Activated CD4-positive, alpha-beta T cell treated with anti-CD3 and anti-CD28 coated beads for 48 hours (primary cell): ENCODE measurements at regions not wholly inside any gene's neighbourhood (a gene's known extent, or its start where the extent isn't known, plus 50 kb on each side); places are given as distances from the start of the nearest gene placed in this dataset.

ENCODE experiments used
- DNase-seq: peaks from one replicate; pipeline ENCODE4 v3.0.0-alpha.2; 2020

GRCh38 chr6:37555040-37555781 lies 55.5 kb upstream of the CCDC167 start:
- no peak for DNase-seq

DNA sequence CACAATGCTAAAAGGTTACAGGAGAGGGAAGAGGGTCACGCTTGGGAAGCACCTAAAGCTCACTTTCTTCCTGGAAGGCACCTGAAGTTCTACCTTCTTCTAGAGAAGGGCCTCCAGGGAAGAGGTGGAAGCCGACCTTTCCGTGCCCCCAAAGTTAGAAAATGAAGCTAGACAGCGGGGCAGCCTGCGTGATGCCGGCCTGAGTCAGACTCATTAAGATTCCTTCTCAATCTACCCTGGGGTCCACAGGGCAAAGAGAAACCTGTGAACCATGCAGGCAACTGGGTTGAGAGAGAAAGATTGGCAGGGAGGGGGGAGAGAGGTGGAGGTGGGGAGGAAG lies 54.8 kb upstream of the CCDC167 start:
- no peak for DNase-seq

DNA sequence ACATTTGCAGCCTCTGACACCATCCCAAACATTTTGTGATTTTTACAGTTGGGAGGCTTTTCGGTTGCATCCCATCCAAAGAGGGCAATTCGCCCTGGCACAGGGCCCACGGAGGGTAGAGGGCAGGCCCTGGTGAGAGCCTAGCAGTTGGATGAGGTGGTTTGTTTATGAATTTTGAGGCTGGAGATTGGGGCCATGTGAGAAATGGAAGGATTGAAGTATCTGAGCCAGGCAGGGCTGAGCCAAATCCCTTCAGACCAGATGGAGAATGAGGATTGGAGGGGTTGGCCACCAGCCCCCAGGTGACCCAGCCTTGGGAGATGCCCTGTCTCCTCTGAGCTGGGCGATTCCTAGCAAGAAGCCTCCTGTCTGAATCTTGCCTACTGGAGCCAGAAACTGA lies 52.6 kb upstream of the CCDC167 start:
- DNase-seq: no peak

GRCh38 chr6:37551867-37552266 lies 52.2 kb upstream of the CCDC167 start:
- no peak for DNase-seq

DNA sequence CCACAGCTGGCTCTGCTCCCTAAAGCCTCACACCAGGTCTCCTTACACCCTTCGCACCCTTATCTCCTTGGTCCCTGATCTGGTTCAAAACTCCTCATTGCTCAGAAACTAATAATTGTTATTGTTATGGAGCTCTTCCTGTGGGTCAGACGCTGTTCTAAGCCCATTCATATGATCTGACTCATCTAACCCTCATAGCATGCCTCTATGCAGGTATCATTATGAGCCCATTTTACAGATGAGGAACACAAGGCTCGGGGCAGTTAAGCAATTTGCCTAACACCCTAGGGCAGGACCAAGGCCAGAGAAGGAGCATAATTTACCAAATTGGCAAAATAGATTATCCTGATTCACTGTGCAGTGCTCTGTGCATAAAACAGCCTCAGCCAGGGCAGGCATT lies 51.8 kb upstream of the CCDC167 start:
- no peak for DNase-seq

DNA sequence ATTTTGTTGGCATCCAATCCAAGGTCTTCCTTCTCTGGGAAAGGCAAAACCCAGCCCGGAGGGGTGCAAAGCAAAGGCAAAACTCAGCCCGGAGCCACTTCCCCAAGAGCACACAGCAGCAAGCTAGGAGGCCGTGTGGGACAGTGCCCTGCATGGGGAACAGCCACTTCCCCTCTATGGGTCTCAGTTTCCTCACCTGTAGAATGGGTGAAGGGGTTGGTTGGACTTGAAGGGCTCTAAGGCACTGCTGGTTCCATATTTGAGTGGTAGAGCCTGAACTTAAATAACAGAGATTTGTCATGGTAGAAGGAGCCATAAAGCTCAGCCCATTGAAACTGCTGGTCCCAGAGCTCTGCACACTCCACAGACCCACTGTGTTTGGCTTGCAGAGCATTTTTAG lies 51.3 kb upstream of the CCDC167 start:
- no peak for DNase-seq

DNA sequence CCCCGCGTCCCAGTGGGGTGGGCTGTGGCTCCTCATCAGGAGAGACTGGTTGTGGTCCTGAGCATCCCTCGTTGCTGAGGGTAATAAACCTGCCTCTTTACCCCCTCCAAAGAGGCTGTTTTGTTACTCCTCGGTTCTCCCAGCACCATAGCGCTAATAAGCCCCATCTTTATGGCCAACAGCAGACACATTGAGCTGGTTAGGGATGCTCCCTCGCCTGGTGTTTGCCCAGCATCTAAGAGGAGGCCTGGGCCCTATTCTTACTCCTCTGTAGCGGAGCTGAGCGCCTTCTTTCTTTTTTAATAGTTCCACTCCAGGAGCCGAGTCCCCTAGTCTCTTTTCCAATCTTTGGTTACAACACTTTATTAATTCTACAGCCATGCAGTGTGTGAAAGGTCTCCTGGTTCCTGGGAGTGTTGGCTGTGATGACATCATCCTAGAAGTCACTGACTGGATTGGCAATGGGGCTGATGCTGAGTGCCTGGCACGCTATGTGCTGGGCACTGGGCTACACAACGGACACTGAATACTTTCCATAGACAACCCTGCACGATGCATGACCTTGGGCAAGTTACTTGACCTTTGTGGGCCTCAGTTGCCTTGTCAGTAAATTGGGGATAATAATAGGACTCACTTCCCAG lies 50.6 kb upstream of the CCDC167 start:
- no peak for DNase-seq

GRCh38 chr6:37549558-37549957 lies 49.9 kb upstream of the CCDC167 start:
- no peak for DNase-seq
